Breast epithelium (tissue), 3 donors: ENCODE measurements at regions not wholly inside any gene's neighbourhood (a gene's known extent, or its start where the extent isn't known, plus 50 kb on each side); places are given as distances from the start of the nearest gene placed in this dataset.

Source experiments
- POLR2A ChIP-seq: fragments of 450-650 bp; IDR thresholded peaks from one replicate; pipeline ENCODE4 v1.6.1; 2016; ENCODE audit warnings: antibody characterized with exemption, mild to moderate bottlenecking, moderate library complexity
- POLR2AphosphoS5 ChIP-seq, 3 donors: sonication (generic); formaldehyde crosslinking; IDR thresholded peaks; one replicate each; pipeline ENCODE4 v1.6.1; 2017; ENCODE audit warnings: antibody characterized with exemption in 3 of 3
- TF ChIP-seq, protein P1 (sequence below), 3 donors: fragments of 450-650 bp; IDR thresholded peaks; one replicate each; pipeline ENCODE4 v1.5.1; 2016 to 2017; ENCODE audit warnings: antibody characterized with exemption in 3 of 3, mild to moderate bottlenecking in 3 of 3, moderate library complexity in 3 of 3

DNA sequence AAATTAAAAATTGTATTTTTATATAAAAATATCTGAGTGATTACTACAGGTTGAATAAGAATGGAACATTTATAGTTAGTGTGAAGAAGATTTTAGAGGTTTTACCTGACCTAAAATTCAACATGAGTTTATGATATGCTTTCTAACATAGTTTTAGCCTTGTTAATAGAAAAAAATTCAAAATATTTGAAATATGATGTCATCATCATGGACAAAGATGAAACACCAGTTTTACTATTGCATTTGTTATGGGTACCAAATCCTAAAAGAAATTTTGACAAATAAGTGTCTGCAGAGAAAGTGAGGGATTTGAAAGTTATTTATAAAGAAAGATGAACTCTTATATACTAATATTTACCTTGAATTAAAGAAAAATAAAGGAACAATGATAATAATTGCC lies 479.7 kb downstream of the TBC1D32 start:
- TF ChIP-seq, protein P1, sequence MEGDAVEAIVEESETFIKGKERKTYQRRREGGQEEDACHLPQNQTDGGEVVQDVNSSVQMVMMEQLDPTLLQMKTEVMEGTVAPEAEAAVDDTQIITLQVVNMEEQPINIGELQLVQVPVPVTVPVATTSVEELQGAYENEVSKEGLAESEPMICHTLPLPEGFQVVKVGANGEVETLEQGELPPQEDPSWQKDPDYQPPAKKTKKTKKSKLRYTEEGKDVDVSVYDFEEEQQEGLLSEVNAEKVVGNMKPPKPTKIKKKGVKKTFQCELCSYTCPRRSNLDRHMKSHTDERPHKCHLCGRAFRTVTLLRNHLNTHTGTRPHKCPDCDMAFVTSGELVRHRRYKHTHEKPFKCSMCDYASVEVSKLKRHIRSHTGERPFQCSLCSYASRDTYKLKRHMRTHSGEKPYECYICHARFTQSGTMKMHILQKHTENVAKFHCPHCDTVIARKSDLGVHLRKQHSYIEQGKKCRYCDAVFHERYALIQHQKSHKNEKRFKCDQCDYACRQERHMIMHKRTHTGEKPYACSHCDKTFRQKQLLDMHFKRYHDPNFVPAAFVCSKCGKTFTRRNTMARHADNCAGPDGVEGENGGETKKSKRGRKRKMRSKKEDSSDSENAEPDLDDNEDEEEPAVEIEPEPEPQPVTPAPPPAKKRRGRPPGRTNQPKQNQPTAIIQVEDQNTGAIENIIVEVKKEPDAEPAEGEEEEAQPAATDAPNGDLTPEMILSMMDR (IDR thresholded peaks at IDR 0.05): no peak
- TF ChIP-seq POLR2AphosphoS5 (IDR thresholded peaks at IDR 0.05) (no peak), POLR2A (no peak)
